GM18520 (cell line): ENCODE measurements at regions not wholly inside any gene's neighbourhood (a gene's known extent, or its start where the extent isn't known, plus 50 kb on each side); places are given as distances from the start of the nearest gene placed in this dataset.
"Not testable (repeated sequence)": the region's sequence is repeated elsewhere in the genome, so short reads cannot be mapped to it uniquely, and the experiment has no call there.

Source experiments
- ATAC-seq: cut with Tn5 transposase; IDR thresholded peaks from one replicate; pipeline ENCODE4 v1.9.1; 2021; ENCODE audit not compliant: unreplicated experiment

DNA sequence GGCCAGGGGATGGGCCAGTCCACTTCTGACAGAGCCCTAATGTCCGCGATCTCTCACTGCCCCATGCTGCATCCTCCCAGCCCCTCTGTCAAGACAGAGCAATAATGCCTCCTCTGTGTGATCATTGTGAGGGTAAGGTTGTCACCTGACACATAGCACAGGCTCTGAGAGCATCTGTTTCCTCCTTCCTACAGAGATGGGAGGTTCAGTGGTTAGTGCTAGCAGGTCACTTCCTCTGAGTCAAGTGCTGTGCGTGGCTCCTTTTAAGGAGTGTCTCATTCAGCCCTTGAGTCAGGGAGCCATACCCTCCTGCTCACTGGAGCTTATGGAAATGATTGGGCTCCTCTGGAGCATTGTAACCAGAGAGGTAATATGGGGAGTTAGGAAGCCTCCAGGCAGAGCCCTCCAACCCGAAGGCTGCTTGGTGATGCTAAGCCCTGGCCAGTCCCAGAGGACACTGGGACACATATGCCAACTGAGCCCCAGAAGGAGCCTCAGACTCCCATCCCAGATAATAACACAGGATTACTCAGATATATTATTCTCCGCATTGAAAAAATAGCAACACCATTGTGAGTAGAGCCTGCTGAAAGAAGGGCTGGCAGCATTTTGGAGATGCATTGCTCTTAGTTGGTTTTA is 189.0 kb downstream of the GALNT1 start:
- ATAC-seq, result no peak

DNA sequence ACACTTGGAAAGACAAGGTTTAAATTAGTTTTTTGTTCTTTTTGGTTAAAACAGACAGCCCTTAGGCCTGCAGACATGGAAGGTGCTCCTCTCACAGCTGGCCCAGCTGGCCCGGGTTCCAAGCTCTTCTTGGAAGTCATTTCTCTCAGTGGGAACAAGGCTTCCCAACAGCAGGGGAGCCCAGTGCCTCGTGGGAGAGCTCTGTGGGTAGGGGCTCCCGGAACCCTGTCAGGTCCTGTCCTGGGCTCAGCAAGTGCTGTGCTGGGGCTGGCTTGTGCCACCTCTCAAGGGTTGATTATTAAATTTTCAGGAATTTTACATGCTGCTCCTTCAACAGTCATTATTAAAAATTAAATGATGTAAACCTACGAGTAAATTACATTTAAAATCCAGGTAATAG is 189.6 kb downstream of the GALNT1 start:
- no peak for ATAC-seq

DNA sequence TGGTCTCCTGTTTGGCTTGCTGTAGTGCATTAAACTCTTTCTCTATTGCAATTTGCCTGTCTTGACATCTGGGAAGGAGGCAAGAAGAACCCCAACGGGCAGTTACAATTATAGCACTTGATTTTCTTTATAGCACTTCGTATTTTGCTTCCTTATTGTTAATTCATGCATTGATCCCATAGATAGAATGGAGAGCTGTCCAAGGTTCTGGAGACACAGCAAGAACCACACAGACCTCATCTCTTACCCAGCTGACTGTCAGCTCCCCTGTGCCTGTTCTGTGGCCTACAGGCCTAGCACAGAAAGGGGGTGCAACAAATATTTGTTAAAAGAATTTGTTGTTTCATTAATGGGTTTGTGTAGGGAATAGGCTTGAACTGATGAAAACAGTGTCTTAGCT is 194.3 kb downstream of the GALNT1 start:
- no peak for ATAC-seq

DNA sequence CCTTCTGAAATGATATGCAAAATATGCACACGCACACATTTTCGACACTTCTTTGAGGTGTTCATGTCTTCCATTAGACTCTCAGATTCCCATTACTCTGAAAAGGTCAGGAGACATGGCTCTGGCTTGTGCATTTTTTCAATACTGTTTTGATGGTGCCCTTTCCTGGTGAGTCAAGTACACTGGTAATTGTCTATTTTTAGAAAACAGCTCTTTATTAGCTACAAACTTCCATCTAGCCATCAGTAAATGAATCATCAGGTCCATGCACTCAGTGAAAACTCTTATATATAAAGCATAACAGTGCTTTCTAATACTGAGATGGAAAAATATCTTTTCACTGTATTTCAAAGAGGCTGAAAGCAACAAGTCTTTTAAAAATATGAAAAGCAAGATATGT is 194.9 kb downstream of the GALNT1 start:
- ATAC-seq, result no peak

DNA sequence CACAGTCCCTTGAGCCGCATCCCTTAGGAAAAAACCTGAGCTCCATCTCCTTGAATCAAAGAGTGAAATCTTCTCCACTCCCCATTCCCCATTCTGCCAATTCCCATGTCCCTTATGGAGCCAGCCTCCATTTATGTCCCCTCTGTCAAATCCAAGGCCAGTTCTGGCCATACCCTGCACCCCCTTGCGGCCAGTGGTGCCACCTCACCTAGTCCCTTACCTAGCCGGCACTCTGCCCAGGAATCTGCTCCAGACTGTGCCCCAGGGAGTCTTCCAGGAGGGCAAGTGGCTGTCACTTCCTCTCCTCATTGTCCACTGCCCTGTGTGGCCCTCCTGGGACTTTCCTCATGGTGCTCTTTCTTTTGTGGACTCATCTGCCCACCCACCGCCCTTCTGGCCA is 195.4 kb upstream of the RMP24 start:
- ATAC-seq, result no peak

DNA sequence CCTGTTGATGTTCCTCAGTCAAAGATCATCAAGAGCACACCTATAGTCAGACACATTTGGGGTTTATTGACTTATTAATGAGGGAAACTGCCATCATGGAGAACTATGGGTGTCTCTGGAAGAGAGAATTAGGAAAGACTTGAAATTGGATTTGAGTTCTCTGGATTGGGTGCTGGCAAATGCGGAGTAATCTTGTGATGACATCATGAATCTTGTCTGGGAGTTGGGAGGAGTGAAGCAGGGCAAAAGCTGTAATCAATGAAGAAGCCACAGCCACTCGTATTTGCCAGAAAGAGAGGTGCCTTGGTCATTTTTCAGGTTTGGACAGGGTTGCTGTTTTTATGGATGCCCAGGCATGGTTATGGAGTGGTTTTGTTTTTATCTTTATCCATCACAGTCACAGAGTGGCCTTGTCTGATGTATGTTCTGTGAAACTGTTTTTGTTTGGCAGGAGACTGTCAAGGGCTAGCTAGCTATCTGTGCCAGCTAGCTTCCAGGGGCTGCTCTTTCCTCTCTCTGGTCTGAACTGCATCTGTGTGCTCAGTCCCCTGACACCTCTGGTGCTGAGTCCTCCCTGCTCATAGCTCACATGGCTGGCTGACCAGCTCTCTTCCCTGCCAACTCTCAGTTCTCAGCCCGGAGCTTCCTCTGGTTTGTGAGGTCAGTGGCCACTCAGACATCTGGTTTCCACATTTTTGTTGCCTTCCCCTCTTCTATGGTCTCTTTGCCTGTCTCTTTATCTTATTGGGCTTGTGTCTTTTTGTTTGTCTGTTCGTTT is 193.4 kb upstream of the RMP24 start:
- ATAC-seq, result no peak

DNA sequence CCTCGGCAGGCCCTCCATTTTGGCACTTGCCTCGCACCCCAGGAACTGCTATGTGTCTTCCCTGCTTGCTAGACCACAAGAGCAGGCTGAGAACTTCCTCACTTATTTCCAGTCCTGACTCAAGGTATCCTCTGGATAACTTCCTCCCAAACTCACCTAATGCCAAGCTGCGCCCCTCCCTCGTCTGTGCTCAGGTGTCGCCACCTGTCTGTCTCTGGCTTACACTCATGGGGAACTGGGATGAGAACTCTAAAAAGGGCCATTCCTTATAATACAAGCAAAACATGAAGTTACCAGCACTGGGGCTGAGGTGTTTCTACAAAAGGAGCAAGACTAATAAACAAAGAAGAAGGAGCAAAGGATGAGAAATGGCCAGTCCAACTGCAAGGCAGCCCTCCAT is 191.5 kb upstream of the RMP24 start:
- ATAC-seq, result no peak

DNA sequence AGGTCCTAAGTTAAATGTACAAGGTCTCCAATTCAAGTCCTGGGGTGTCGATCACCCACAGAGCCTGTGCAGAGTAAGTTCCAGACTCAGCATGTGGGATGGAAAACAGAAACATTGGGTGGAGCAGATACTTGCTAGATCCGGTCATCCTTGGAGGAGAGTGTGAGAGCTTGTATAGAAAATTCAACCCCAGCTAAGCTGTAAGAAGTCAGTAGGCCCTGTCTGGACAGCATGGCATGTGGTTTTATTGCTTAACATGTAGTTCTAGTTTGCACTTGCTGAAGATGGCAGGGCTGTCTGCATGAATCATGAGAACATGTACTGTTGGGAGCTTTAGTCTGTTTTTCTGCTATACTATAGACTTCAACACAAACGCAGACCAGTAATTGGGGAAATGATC is 189.6 kb upstream of the RMP24 start:
- ATAC-seq, result no peak

DNA sequence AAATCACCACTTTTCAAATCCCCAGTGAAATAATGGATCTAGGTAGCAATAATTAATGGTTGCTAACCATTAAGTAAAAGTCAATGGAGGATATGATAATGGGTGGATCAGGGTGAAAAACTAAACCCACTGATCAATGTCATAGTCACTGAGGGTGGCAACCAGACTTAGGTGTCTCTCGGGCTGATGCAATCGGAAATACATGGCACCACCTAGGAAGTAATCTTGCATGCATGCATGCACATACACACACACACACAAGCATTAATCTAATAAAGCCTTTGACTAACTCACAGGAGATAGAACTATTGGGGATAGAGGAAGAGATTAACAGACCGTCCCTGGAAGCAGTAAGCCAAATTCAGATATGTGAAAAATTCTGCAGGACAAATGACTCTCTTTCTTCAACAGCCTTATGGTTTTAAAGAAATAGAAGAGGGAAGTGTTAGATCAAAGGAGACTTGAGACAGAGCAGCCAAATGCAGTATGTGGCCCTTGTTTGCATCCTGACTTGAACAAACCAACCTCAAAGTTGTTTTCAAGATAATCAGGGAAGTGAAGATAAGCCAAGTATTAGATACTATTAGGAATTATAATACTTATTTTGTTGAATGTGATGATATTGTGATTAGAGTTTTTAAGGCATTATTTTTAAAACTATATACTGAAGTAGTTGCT is 186.0 kb upstream of the RMP24 start:
- peak; percentile 57 for ATAC-seq

DNA sequence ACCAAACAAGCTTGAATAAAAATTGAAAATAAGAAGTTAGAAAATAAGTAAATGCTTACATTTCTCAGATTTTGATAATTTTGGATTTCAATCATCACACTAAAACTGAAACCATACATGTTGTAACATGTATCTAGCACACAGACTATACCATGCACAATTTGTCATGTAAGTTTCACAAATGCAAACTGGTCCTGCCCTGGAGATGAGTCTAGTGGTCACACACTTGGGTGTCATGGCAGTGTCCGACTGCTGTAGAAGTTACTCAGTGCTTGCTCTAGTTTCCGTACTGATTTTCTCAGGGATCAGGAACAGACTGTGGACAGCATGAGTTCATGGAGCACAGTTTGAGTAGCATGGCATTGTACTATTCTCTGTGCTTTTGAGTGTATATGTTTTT is 182.9 kb upstream of the RMP24 start:
- ATAC-seq, result peak; percentile 60

DNA sequence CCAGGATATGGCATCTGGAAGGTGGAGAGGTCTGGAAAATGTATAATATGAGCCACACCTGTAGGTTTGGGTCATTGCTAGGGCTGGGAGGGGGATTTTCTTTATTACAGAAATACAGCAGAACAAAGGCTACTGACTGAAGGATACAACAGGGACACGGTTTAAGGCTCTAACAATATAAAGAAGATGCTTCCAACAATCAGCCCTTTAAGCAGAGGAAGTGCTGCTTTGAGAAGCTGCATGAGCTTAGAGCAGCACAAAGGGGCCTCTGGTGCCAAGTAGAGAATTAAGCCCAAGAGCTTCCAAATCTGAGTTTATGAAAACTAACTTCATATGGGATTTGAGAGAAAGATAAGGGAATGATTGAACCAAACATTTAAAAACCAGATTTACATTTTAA is 174.5 kb upstream of the RMP24 start:
- no peak for ATAC-seq

DNA sequence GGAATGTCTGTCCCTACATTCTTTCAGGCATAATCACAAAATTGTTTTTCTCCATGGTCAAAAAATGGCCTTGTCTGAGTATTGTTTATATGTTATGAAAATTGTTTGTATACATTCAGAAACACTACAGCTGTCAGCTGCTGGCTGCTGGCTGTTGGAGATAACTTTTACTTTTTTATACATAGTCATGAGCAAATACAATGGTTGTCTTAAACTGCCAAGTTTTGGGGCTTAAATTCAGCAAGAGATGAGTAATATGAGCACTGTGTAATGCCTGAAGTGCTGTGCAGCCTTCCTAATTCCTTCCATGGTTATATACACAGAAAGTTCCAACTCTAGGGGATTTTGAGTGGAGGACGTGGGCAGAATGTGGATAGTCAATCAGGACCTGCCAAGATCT is 168.9 kb upstream of the RMP24 start:
- ATAC-seq, result no peak

DNA sequence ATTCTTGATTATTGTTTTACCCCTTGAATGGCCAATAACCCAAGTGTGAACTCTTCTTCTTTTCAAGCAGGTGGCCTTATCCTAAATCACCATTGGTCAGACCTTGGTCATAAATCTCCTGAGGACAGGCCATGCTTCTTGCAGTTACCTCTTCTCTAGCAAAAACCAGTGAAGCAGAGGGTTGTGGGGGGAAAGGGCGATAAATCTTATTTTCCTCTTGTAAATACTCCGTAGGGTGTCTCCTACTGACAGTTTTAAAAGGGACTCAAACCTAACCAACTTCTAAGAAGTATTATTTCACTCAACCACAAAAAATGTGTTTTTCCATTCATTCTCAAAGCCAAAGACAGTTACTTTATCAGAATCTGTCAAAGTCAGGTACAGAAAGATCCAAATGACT is 168.1 kb upstream of the RMP24 start:
- no peak for ATAC-seq

DNA sequence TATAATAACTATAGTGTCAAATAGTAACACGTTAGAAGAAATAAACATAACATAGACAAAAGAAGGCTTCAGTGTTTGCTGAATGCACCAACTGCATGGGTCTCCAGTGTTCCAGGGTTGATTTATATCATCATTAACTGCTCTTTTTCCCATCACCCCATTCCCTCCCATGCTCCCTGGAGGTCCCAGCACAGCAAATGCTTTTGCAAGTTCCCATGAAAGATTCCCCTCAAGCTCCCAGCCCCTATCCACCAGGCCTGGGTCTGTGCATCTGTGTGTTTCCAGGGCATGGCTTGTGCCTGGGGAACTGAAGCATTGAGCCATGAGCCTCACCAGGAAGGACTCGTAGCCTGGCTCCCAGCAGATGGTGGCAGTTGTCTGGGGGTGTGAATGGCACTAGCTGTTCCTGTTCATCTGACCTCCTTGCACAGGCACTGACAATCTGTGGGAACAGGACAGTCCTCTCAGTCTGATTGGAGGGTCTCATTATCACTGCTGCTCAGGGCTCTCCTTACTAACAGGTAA is 164.6 kb upstream of the RMP24 start:
- no peak for ATAC-seq

DNA sequence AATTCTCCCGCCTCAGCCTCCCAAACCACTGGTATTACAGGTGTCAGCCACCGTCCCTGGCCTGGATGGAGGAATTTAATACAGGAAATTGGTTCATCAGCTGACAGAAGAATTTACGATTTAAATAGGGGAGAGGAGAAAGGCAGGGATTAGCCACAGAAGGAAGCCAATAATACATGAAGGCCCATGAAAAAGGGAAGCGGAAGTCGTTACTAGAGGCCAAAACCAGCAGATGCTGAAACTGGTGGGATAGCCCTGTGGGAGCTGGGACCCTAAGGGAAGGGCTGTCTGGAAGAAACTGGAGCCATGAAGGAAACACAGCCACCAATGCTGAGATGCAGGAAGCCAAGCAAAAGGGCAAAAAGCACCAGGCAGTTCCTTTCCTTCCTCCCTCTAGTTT is 163.7 kb upstream of the RMP24 start:
- ATAC-seq, result no peak

DNA sequence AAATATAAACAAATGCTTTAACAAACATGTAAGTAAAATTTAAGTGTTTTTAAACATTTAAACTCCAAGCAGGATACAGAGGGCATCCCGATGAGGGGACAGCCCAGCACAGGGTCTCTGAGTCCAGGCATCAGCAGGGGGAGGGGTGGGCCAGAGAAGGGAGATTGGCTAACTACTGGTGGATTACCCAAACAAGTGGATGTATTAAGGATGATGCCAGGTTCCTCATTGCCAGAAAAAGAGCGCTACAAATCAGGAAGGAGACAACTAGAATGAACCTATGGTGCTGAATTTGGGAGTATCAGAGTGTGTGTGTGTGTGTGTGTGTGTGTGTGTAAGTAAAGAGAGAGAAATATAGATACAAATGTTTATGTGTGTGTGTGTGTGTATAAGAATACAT is 162.0 kb upstream of the RMP24 start:
- no peak for ATAC-seq

DNA sequence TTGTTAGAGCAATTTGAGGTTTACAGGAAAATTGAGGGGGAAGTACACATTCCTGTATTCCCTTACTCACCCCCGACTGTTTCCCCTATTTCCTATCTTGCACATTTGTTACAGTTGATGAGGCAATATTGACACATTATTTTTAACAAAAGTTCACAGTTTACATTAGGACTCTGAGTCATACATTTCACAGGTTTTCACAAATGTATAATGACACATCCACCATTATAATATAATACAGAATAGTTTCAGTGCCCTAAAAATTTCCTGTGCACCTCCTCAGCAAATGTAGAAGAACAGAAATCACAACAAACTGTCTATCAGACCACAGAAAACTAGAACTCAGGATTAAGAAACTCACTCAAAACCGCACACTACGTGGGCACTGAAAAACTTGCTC is 160.6 kb upstream of the RMP24 start:
- no peak for ATAC-seq

DNA sequence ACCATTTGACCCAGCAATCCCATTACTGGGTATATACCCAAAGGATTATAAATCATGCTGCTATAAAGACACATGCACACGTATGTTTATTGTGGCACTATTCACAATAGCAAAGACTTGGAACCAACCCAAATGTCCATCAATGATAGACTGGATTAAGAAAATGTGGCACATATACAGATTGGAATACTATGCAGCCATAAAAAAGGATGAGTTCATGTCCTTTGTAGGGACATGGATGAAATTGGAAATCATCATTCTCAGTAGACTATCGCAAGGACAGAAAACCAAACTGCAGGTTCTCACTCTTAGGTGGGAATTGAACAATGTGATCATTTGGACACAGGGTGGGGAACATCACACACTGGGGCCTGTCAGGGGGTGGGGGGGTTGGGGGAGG is 157.5 kb upstream of the RMP24 start:
- ATAC-seq, result not testable (repeated sequence)

DNA sequence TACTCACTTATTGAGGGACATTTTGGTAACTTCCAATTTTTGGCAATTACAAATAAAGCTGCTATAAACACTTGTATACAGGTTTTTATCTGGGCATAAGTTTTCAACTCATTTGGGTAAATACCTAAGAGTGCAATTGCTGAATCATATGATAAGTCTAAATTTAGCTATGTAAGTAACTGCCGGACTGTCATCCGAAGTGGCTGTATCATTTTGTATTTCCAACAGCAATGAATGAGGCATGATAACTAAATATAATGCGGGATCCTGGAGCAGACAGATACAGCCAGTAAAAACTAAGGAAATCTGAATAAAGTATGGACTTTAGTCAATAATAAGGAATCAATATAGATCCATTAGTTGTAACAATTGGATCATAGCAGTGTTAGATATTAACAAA is 156.5 kb upstream of the RMP24 start:
- ATAC-seq, result no peak

DNA sequence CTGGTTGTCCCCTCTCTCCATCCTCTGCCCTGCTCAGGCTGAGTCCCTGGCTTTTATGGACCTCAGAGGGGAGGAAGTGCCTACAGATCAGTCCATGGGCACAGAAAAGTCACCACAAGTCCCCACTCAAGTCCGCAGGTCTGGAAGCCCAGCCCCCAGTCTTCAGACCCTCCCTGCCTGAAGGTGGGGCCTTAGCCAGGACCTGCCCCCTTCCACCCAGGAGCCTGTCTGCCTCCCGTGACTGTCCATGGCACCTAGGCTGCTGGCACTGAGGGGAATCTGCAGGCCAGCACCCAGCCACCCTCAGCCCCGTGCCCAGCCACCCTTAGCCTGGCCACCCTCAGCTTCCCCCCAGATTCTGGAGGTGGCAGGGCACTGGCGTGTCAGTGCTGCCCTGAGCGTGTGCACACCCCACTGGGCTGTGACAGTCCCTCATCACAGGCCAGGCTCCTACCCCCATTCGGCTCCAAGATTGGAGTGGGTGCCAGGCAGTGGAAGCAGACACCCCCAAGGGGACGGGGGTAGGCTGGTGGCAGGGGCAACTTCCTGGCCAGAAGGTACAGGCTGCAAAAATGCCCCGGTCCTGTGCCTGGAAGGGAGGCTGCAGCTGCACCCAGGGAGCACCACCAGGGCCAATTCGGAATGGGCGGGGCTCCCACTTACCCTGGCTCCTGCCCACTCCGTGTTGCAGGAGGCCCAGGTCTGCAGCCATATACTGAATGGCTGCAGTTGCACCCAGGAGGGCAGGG is 154.7 kb upstream of the RMP24 start:
- ATAC-seq, result no peak

DNA sequence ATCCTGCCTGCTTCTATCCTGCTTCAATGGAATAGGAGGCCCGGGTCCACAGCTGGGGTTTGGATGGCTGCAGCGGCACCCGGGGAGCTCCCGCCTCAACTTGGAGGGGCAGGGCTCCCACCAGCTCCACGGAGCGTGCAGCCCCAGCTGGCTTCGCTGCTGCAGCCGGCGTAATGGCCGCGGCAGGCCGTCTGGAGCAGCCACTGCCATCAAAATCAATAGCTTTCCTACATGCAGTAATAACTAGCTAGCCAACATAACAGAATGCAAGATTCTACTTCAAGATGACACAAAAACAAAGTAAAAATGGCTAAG is 154.2 kb upstream of the RMP24 start:
- no peak for ATAC-seq

DNA sequence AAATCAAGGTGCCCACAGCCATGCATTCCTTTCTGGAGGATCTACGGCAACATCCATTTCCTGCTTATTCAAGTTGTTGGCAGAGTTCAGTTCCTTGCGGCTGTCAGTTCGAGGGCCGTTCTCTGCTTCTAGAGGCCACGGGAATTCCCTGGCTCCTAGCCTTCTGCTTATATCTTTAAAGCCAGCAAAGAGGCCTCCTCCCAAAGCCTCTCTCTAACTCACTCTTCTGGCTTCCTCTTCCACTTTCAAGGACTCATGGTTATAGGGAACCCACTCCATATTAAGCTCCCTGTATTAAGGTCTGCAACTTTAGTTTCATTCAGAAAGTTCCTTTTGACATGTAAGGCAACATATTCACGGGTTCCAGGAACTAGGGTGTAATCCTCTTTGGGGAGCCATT is 150.1 kb upstream of the RMP24 start:
- ATAC-seq, result no peak
